Panc1 (cell line): ENCODE measurements at regions not wholly inside any gene's neighbourhood (a gene's known extent, or its start where the extent isn't known, plus 50 kb on each side); places are given as distances from the start of the nearest gene placed in this dataset.
"Not testable (repeated sequence)": the region's sequence is repeated elsewhere in the genome, so short reads cannot be mapped to it uniquely, and the experiment has no call there.

Experiments
- ATAC-seq: fragments of 200-7000 bp; cut with Tn5 transposase; 2 replicates; pipeline ENCODE4 v1.9.1; 2020; ENCODE audit warnings: mild to moderate bottlenecking, moderate library complexity
- BruUV-seq: library from RNA; stranded (reverse); fragments of 400-500 nt; replicated peaks from 2 replicates; lab custom pipeline; 2021; lab: Mats Ljungman, UMichigan
- CTCF ChIA-PET: fragments of 300-600 bp; sonication (Branson Sonifier 250); formaldehyde crosslinking; loops from one replicate; lab custom pipeline; 2022; ENCODE audit warnings: antibody characterized with exemption; lab: Charles Lee
- POLR2A ChIA-PET: fragments of 300-600 bp; sonication (Branson Sonifier 250); formaldehyde crosslinking; loops from one replicate; lab custom pipeline; 2022; ENCODE audit warnings: antibody characterized with exemption; lab: Charles Lee
- DNase-seq: peaks from one replicate; pipeline ENCODE4 v3.0.0-alpha.2; 2010; ENCODE audit warnings: low read depth, low spot score
- H3K27ac ChIP-seq: 2 replicates; pipeline ENCODE4 v1.5.1; 2011; ENCODE audit warnings: mild to moderate bottlenecking, low read length, inconsistent platforms
- H3K27me3 ChIP-seq: fragments of 200-500 bp; sonication (Bioruptor generic); 2 replicates; pipeline ENCODE4 v1.6.0; 2014; ENCODE audit warnings: low read length, inconsistent platforms; ENCODE audit not compliant: control insufficient read depth, insufficient read depth
- H3K36me3 ChIP-seq: fragments of 200-500 bp; sonication (Bioruptor generic); 2 replicates; pipeline ENCODE4 v1.5.1; 2014; ENCODE audit warnings: inconsistent platforms, mild to moderate bottlenecking, low read length, moderate library complexity; ENCODE audit not compliant: control insufficient read depth, insufficient read depth
- H3K4me1 ChIP-seq: 2 replicates; pipeline ENCODE4 v1.5.1; 2011; ENCODE audit warnings: inconsistent platforms, mild to moderate bottlenecking, low read length, moderate library complexity; ENCODE audit not compliant: control insufficient read depth, insufficient read depth
- H3K4me3 ChIP-seq, 2 experiments: 2 replicates each; pipeline ENCODE4 v1.5.1; 2011 to 2012; ENCODE audit warnings: low read depth in 2 of 2, low read length in 2 of 2, mild to moderate bottlenecking in 2 of 2, inconsistent platforms in 1 of 2, moderate library complexity in 1 of 2
- H3K9me3 ChIP-seq: fragments of 200-500 bp; sonication (Bioruptor generic); 2 replicates; pipeline ENCODE4 v1.5.1; 2014; ENCODE audit warnings: low read depth, mild to moderate bottlenecking, inconsistent platforms, low read length, moderate library complexity; ENCODE audit not compliant: control insufficient read depth, insufficient read depth
- POLR2AphosphoS5 ChIP-seq: IDR thresholded peaks from 2 replicates; pipeline ENCODE4 v1.6.1; 2012; ENCODE audit warnings: mild to moderate bottlenecking, low read depth, low read length, moderate library complexity
- SIN3A ChIP-seq: IDR thresholded peaks from 2 replicates; pipeline ENCODE4 v1.6.1; 2012; ENCODE audit warnings: low read depth, mild to moderate bottlenecking, low read length, moderate library complexity, borderline replicate concordance; ENCODE audit not compliant: insufficient read depth
- TCF7L2 ChIP-seq: IDR thresholded peaks from 2 replicates; pipeline ENCODE4 v1.6.1; 2011; ENCODE audit warnings: mild to moderate bottlenecking, low read depth, low read length, inconsistent platforms
- in situ Hi-C: cut with HindIII; loops from 2 replicates; pipeline ENCODE4 v1.10.0; 2016; ENCODE audit warnings: low sequenced_read_pairs, low pct_unique_long_range_greater_than_20kb
- intact Hi-C: fragments of 100-400 bp; cut with micrococcal nuclease; formaldehyde crosslinking; loops from one replicate; pipeline ENCODE4 v1.10.0; 2022; ENCODE audit not compliant: unreplicated experiment
- TF ChIP-seq, protein P1 (sequence below): fragments of 450-650 bp; IDR thresholded peaks from 2 replicates; pipeline ENCODE4 v1.5.1; 2017; ENCODE audit warnings: mild to moderate bottlenecking
- TF ChIP-seq, protein P2 (sequence below), 2 experiments: IDR thresholded peaks; 2 replicates each; pipeline ENCODE4 v1.6.1; 2011 to 2012; ENCODE audit warnings: low read depth in 2 of 2, control low read depth in 1 of 2, low read length in 1 of 2, mild to moderate bottlenecking in 1 of 2, moderate library complexity in 1 of 2; ENCODE audit not compliant: insufficient read depth in 1 of 2

DNA sequence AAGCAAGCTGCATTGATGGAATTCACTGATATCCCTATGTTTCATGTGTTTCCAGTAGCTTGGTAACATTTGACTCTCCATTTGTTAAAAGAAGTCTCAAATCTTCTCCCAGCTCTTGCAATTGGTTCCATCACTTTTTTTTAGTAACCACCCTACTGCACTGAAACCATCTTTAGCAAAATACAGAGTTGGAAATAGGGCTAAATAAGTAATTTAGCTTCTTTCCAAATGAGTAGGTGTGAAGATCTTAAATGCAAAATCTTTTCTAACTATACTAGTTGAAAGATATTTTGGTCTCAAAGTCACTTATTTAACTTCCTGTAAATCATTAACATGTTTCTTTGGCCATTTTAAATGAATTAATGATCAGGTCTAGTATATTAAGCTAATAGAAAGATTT is 138.1 kb downstream of the DIRAS2 start:
- intact Hi-C loops (no loop called here), in situ Hi-C loops (no loop called here)
- H3K4me3 ChIP-seq: no peak overlapping the region
- no peaks in the 10 kb centered on the region for H3K27me3 ChIP-seq
- no TSS peak for BruUV-seq
- no peak for TF ChIP-seq SIN3A
- TF ChIP-seq, protein P1, sequence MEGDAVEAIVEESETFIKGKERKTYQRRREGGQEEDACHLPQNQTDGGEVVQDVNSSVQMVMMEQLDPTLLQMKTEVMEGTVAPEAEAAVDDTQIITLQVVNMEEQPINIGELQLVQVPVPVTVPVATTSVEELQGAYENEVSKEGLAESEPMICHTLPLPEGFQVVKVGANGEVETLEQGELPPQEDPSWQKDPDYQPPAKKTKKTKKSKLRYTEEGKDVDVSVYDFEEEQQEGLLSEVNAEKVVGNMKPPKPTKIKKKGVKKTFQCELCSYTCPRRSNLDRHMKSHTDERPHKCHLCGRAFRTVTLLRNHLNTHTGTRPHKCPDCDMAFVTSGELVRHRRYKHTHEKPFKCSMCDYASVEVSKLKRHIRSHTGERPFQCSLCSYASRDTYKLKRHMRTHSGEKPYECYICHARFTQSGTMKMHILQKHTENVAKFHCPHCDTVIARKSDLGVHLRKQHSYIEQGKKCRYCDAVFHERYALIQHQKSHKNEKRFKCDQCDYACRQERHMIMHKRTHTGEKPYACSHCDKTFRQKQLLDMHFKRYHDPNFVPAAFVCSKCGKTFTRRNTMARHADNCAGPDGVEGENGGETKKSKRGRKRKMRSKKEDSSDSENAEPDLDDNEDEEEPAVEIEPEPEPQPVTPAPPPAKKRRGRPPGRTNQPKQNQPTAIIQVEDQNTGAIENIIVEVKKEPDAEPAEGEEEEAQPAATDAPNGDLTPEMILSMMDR: no peak
- TF ChIP-seq, protein P2, sequence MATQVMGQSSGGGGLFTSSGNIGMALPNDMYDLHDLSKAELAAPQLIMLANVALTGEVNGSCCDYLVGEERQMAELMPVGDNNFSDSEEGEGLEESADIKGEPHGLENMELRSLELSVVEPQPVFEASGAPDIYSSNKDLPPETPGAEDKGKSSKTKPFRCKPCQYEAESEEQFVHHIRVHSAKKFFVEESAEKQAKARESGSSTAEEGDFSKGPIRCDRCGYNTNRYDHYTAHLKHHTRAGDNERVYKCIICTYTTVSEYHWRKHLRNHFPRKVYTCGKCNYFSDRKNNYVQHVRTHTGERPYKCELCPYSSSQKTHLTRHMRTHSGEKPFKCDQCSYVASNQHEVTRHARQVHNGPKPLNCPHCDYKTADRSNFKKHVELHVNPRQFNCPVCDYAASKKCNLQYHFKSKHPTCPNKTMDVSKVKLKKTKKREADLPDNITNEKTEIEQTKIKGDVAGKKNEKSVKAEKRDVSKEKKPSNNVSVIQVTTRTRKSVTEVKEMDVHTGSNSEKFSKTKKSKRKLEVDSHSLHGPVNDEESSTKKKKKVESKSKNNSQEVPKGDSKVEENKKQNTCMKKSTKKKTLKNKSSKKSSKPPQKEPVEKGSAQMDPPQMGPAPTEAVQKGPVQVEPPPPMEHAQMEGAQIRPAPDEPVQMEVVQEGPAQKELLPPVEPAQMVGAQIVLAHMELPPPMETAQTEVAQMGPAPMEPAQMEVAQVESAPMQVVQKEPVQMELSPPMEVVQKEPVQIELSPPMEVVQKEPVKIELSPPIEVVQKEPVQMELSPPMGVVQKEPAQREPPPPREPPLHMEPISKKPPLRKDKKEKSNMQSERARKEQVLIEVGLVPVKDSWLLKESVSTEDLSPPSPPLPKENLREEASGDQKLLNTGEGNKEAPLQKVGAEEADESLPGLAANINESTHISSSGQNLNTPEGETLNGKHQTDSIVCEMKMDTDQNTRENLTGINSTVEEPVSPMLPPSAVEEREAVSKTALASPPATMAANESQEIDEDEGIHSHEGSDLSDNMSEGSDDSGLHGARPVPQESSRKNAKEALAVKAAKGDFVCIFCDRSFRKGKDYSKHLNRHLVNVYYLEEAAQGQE (IDR thresholded peaks at IDR 0.05; ENCODE audit: insufficient read depth in 1 of 2, low read depth in 2 of 2, low read length in 1 of 2): no peak
- no peak for TF ChIP-seq TCF7L2
- TF ChIP-seq POLR2AphosphoS5: no peak
- no peaks in the 10 kb centered on the region for H3K36me3 ChIP-seq
- H3K4me1 ChIP-seq: no peaks in the 10 kb centered on the region
- DNase-seq (no peak), ATAC-seq (no peak)
- no peak overlapping the region for H3K27ac ChIP-seq
- no peaks in the 10 kb centered on the region for H3K9me3 ChIP-seq
- ChIA-PET CTCF (no interaction called here), POLR2A (no interaction called here)

DNA sequence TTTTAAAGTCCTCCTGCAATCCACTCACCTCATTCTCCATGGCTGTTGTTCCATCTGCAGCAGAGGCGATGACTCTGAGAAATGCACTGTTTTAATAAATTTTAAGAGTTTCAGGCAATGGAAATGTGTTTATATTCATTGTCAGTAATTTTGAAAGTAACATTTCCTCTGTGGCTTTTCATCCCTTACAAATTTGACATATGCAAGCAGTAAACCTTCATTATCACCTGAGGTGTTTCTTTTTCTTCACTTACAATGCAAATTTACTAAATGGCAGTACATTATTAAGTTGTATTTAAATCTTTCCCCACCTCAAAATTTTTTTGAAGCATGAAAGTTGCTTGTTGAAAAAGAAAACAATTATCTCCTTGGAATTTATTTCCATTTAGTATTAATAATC is 136.9 kb downstream of the DIRAS2 start:
- in situ Hi-C loops (no loop called here), intact Hi-C loops (no loop called here)
- no TSS peak for BruUV-seq
- Histone ChIP-seq H3K4me3 (no peak overlapping the region), H3K27ac (no peak overlapping the region), H3K36me3 (no peaks in the 10 kb centered on the region), H3K4me1 (no peaks in the 10 kb centered on the region), H3K9me3 (no peaks in the 10 kb centered on the region), H3K27me3 (no peaks in the 10 kb centered on the region)
- DNase-seq (no peak), ATAC-seq (no peak)
- TF ChIP-seq, protein P2 (IDR thresholded peaks at IDR 0.05; ENCODE audit: insufficient read depth in 1 of 2, low read depth in 2 of 2, low read length in 1 of 2): no peak
- TF ChIP-seq SIN3A: no peak
- no peak for TF ChIP-seq TCF7L2
- TF ChIP-seq POLR2AphosphoS5: no peak
- TF ChIP-seq, protein P1: no peak
- ChIA-PET CTCF (no interaction called here), POLR2A (no interaction called here)

DNA sequence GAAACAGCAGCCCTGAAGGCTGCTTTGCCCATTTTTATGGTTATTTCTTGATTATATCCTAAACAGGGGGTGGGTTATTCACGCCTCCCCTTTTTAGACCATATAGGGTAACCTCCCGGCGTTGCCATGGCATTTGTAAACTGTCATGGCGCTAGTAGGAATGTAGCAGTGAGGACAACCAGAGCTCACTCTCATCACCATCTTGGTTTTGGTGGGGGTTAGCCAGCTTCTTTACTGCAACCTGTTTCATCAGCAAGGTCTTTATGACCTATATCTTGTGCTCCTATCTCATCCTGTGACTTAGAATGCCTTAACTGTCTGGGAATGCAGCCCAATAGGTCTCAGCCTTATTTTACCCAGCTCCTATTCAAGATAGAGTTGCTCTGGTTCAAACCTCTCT is 136.2 kb downstream of the DIRAS2 start:
- H3K27ac ChIP-seq, H3K9me3 ChIP-seq, CTCF ChIA-PET, in situ Hi-C loops, ATAC-seq, intact Hi-C loops, POLR2A ChIA-PET, H3K4me1 ChIP-seq, H3K27me3 ChIP-seq, BruUV-seq, H3K36me3 ChIP-seq, DNase-seq, H3K4me3 ChIP-seq: not testable (repeated sequence)
